IMR-90 (cell line): ENCODE measurements at regions not wholly inside any gene's neighbourhood (a gene's known extent, or its start where the extent isn't known, plus 50 kb on each side); places are given as distances from the start of the nearest gene placed in this dataset.

Experiments
- ATAC-seq: fragments of 200-7000 bp; cut with Tn5 transposase; 2 replicates; pipeline ENCODE4 v1.9.1; 2020; ENCODE audit warnings: low read depth, mild to moderate bottlenecking, moderate library complexity
- BruUV-seq: library from RNA; stranded (reverse); fragments of 400-500 nt; replicated peaks from 2 replicates; lab custom pipeline; 2021; lab: Mats Ljungman, UMichigan
- CTCF ChIA-PET: fragments of 300-600 bp; formaldehyde crosslinking; extraction: SDS; loops from one replicate; lab custom pipeline; 2021; ENCODE audit warnings: antibody characterized with exemption; lab: Yijun Ruan, JAX
- POLR2A ChIA-PET: fragments of 300-600 bp; sonication (Branson Sonifier 250); formaldehyde crosslinking; loops from one replicate; lab custom pipeline; 2022; ENCODE audit warnings: antibody characterized with exemption; ENCODE audit not compliant: unreplicated experiment; lab: Charles Lee
- DNase-seq: peaks from one replicate; pipeline ENCODE4 v3.0.0; 2013
- H2AFZ ChIP-seq: replicated peaks from 2 replicates; pipeline ENCODE3; 2013; ENCODE audit warnings: low read length, mild to moderate bottlenecking; ENCODE audit not compliant: poor library complexity
- H2AK5ac ChIP-seq: 2 replicates; pipeline ENCODE4 v1.6.1; 2013; ENCODE audit warnings: low read depth, low read length, inconsistent platforms
- H2AK9ac ChIP-seq: replicated peaks from 2 replicates; pipeline ENCODE3; 2013; ENCODE audit warnings: mild to moderate bottlenecking, low read depth, low read length, moderate library complexity; ENCODE audit not compliant: poor library complexity
- H2BK120ac ChIP-seq: 2 replicates; pipeline ENCODE4 v1.6.1; 2013; ENCODE audit warnings: low read depth, low read length, inconsistent platforms
- H2BK15ac ChIP-seq: 3 replicates; pipeline ENCODE4 v1.6.1; 2013; ENCODE audit warnings: low read depth, low read length, inconsistent platforms
- H2BK20ac ChIP-seq: 2 replicates; pipeline ENCODE4 v1.6.1; 2013; ENCODE audit warnings: low read depth, mild to moderate bottlenecking, inconsistent platforms, low read length, moderate library complexity
- H2BK5ac ChIP-seq: 2 replicates; pipeline ENCODE4 v1.6.1; 2013; ENCODE audit warnings: mild to moderate bottlenecking, low read depth, low read length, inconsistent platforms; ENCODE audit not compliant: poor library complexity, severe bottlenecking
- H3K14ac ChIP-seq: replicated peaks from 2 replicates; pipeline ENCODE4 v1.6.1; 2013; ENCODE audit warnings: low read depth, low read length, inconsistent platforms
- H3K18ac ChIP-seq: 2 replicates; pipeline ENCODE4 v1.6.1; 2013; ENCODE audit warnings: low read depth, low read length, control low read depth
- H3K23ac ChIP-seq: 2 replicates; pipeline ENCODE4 v1.6.1; 2013; ENCODE audit warnings: low read depth, low read length, inconsistent platforms
- H3K27ac ChIP-seq: 2 replicates; pipeline ENCODE4 v1.5.1; 2013; ENCODE audit warnings: mild to moderate bottlenecking, control low read depth, low read length; ENCODE audit not compliant: insufficient read depth
- H3K27me3 ChIP-seq: 2 replicates; pipeline ENCODE4 v1.6.1; 2013; ENCODE audit warnings: low read length; ENCODE audit not compliant: control insufficient read depth, insufficient read depth
- H3K36me3 ChIP-seq: 2 replicates; pipeline ENCODE4 v1.6.1; 2013; ENCODE audit warnings: low read length, mixed read lengths; ENCODE audit not compliant: control insufficient read depth, insufficient read depth
- H3K4ac ChIP-seq: 2 replicates; pipeline ENCODE4 v1.6.1; 2013; ENCODE audit warnings: low read depth, low read length, inconsistent platforms
- H3K4me1 ChIP-seq: 2 replicates; pipeline ENCODE4 v1.6.1; 2013; ENCODE audit warnings: low read length, mixed read lengths; ENCODE audit not compliant: control insufficient read depth, insufficient read depth
- H3K4me2 ChIP-seq: 2 replicates; pipeline ENCODE4 v1.6.1; 2013; ENCODE audit warnings: low read depth, mild to moderate bottlenecking, control low read depth, low read length, moderate library complexity
- H3K4me3 ChIP-seq: 2 replicates; pipeline ENCODE4 v1.5.1; 2013; ENCODE audit warnings: low read depth, mild to moderate bottlenecking, control low read depth, low read length, moderate library complexity; ENCODE audit not compliant: insufficient read depth
- H3K56ac ChIP-seq: 2 replicates; pipeline ENCODE4 v1.6.1; 2013; ENCODE audit warnings: low read length, inconsistent platforms; ENCODE audit not compliant: insufficient read depth; ENCODE audit errors: extremely low read depth
- H3K79me1 ChIP-seq, 2 experiments: 2 replicates each; pipeline ENCODE4 v1.6.1; 2013; ENCODE audit warnings: low read length in 2 of 2, inconsistent platforms in 1 of 2, low read depth in 1 of 2
- H3K9ac ChIP-seq: 2 replicates; pipeline ENCODE4 v1.6.1; 2013; ENCODE audit warnings: low read depth, low read length, control low read depth
- H3K9me1 ChIP-seq: 2 replicates; pipeline ENCODE4 v1.6.1; 2013; ENCODE audit warnings: low read length, inconsistent platforms; ENCODE audit not compliant: insufficient read depth
- H3K9me3 ChIP-seq: 2 replicates; pipeline ENCODE4 v1.6.1; 2013; ENCODE audit warnings: low read length; ENCODE audit not compliant: control insufficient read depth, insufficient read depth
- H4K20me1 ChIP-seq: 2 replicates; pipeline ENCODE4 v1.6.1; 2013; ENCODE audit warnings: low read length, inconsistent platforms; ENCODE audit not compliant: insufficient read depth
- H4K5ac ChIP-seq: 2 replicates; pipeline ENCODE4 v1.6.1; 2013; ENCODE audit warnings: mild to moderate bottlenecking, low read depth, low read length, control low read depth
- H4K8ac ChIP-seq, 2 experiments: 2 replicates each; pipeline ENCODE4 v1.6.1; 2013; ENCODE audit warnings: low read depth in 2 of 2, low read length in 2 of 2, control low read depth in 1 of 2, inconsistent platforms in 1 of 2
- H4K91ac ChIP-seq: 2 replicates; pipeline ENCODE4 v1.6.1; 2013; ENCODE audit warnings: low read depth, low read length, inconsistent platforms; ENCODE audit not compliant: insufficient read depth
- CEBPB ChIP-seq: IDR thresholded peaks from 2 replicates; pipeline ENCODE4 v1.6.1; 2012; ENCODE audit warnings: low read depth, low read length, improper control_type of control experiment
- FOS ChIP-seq: fragments of 150-350 bp; IDR thresholded peaks from 2 replicates; pipeline ENCODE4 v1.6.1; 2016; ENCODE audit warnings: low read depth, low read length
- MAZ ChIP-seq: IDR thresholded peaks from 2 replicates; pipeline ENCODE4 v1.6.1; 2012; ENCODE audit warnings: low read depth, mild to moderate bottlenecking, low read length, improper control_type of control experiment, moderate library complexity, borderline replicate concordance
- POLR2A ChIP-seq: IDR thresholded peaks from 2 replicates; pipeline ENCODE4 v1.6.1; 2012; ENCODE audit warnings: mild to moderate bottlenecking, low read depth, low read length
- RFX5 ChIP-seq: IDR thresholded peaks from 2 replicates; pipeline ENCODE4 v1.8.0; 2012; ENCODE audit warnings: low read depth, mild to moderate bottlenecking, low read length, moderate library complexity
- SMC3 ChIP-seq: fragments of 150-350 bp; IDR thresholded peaks from 2 replicates; pipeline ENCODE4 v1.6.1; 2016; ENCODE audit warnings: low read depth, mild to moderate bottlenecking, antibody characterized with exemption, low read length, moderate library complexity
- USF2 ChIP-seq: fragments of 150-350 bp; IDR thresholded peaks from 2 replicates; pipeline ENCODE4 v1.6.1; 2017; ENCODE audit warnings: mild to moderate bottlenecking, antibody characterized with exemption, low read length, low read depth
- WGBS, 2 experiments: methylation state at CpG; one replicate each; pipeline versions ENCODE4 v1.1.5 to v1.1.7; 2013; ENCODE audit warnings: missing lambda C conversion rate in 2 of 2; ENCODE audit not compliant: insufficient read length in 1 of 2; ENCODE audit errors: extremely low coverage in 2 of 2; 5-methylcytosine and 5-hydroxymethylcytosine counted together
- dilution Hi-C: fragments of 300-500 bp; cut with HindIII; formaldehyde crosslinking; loops from one replicate; pipeline ENCODE4 v1.14.3; 2018; ENCODE audit warnings: low sequenced_read_pairs; ENCODE audit not compliant: unreplicated experiment
- in situ Hi-C: fragments of 300-500 bp; cut with MboI; formaldehyde crosslinking; loops from 3 replicates; pipeline ENCODE4 v1.14.3; 2019; ENCODE audit warnings: low sequenced_read_pairs, inconsistent platforms, mixed read lengths
- intact Hi-C: fragments of 100-400 bp; cut with micrococcal nuclease; formaldehyde crosslinking; loops from 2 replicates; pipeline ENCODE4 v1.10.0; 2022

DNA sequence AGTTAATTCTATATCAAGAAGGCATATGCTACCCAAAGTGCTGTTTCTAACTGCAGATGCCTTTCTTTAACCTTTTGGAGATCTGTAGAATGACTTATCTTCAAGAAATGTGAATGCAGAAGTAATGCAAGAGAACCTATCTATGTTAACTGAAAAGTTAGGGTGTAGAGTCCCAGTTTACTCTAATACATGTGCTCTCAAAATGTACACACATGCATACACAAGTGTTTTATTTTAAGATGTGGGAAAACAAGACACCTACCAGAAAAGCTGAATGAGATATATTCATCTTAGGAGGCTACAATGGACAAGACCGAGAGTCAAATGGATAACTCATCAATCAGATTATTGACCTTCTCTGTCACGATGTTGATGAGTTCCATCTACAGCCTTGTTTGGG, 80.9 kb downstream of the CDCA7 start:
- intact Hi-C loops = no loop called here
- no CpG with 5 or more reads among the region's 2 CpGs for WGBS, 2 experiments
- H2AFZ ChIP-seq = no peak overlapping the region
- H3K27me3 ChIP-seq = peaks cover 28% of the 10 kb centered on the region
- H3K4me3 ChIP-seq = no peak overlapping the region
- H3K14ac ChIP-seq = no peak overlapping the region
- no peak overlapping the region for H4K5ac ChIP-seq
- no peak overlapping the region for H4K8ac ChIP-seq
- TF ChIP-seq USF2 (no peak), POLR2A (no peak), CEBPB (no peak), FOS (no peak), MAZ (no peak), RFX5 (no peak), SMC3 (no peak)
- H3K18ac ChIP-seq = no peak overlapping the region
- H3K4ac ChIP-seq = no peak overlapping the region
- peaks cover 6% of the 10 kb centered on the region for H3K4me1 ChIP-seq
- no peak overlapping the region for H2BK15ac ChIP-seq
- H2AK9ac ChIP-seq = no peak overlapping the region
- ChIA-PET CTCF (no interaction called here), POLR2A (no interaction called here)
- H3K23ac ChIP-seq = no peak overlapping the region
- no peak overlapping the region for H3K4me2 ChIP-seq
- in situ Hi-C loops = no loop called here
- no peak overlapping the region for H2BK5ac ChIP-seq
- H3K36me3 ChIP-seq = no peaks in the 10 kb centered on the region
- H4K91ac ChIP-seq = no peak overlapping the region
- dilution Hi-C loops = no loop called here
- H3K56ac ChIP-seq = no peak overlapping the region
- BruUV-seq = no TSS peak
- H2BK20ac ChIP-seq = no peak overlapping the region
- no peak overlapping the region for H2BK120ac ChIP-seq
- H2AK5ac ChIP-seq = no peak overlapping the region
- no peaks in the 10 kb centered on the region for H3K79me1 ChIP-seq
- no peak overlapping the region for H3K9ac ChIP-seq
- H4K20me1 ChIP-seq = no peaks in the 10 kb centered on the region
- H3K9me3 ChIP-seq = no peaks in the 10 kb centered on the region
- H3K9me1 ChIP-seq = no peaks in the 10 kb centered on the region
- ATAC-seq (no peak), DNase-seq (no peak)
- H3K27ac ChIP-seq = no peak overlapping the region
